Lower lobe of right lung (tissue), 2 donors: ENCODE measurements at regions not wholly inside any gene's neighbourhood (a gene's known extent, or its start where the extent isn't known, plus 50 kb on each side); places are given as distances from the start of the nearest gene placed in this dataset.

Source experiments
- ATAC-seq, 2 donors: fragments of 200-7000 bp; cut with Tn5 transposase; one replicate each; pipeline ENCODE4 v1.9.1; 2020 to 2022; ENCODE audit warnings: mild to moderate bottlenecking in 2 of 2, moderate library complexity in 2 of 2
- DNase-seq: peaks from one replicate; pipeline ENCODE4 v3.0.0-alpha.2; 2020
- H3K27ac ChIP-seq: fragments of 200-600 bp; one replicate; pipeline ENCODE4 v1.8.0; 2022
- H3K27me3 ChIP-seq: fragments of 200-600 bp; one replicate; pipeline ENCODE4 v1.8.0; 2022; ENCODE audit warnings: low read depth
- H3K36me3 ChIP-seq: fragments of 200-600 bp; one replicate; pipeline ENCODE4 v1.8.0; 2022; ENCODE audit warnings: mild to moderate bottlenecking
- H3K4me1 ChIP-seq: fragments of 200-600 bp; one replicate; pipeline ENCODE4 v1.8.0; 2022
- H3K4me3 ChIP-seq: fragments of 200-600 bp; one replicate; pipeline ENCODE4 v1.8.0; 2022; ENCODE audit warnings: mild to moderate bottlenecking
- H3K9me3 ChIP-seq: fragments of 200-600 bp; one replicate; pipeline ENCODE4 v1.8.0; 2022
- intact Hi-C: fragments of 100-400 bp; cut with DNase I; formaldehyde crosslinking; loops from one replicate; pipeline ENCODE4 v1.11.0; 2022
- TF ChIP-seq, protein P1 (sequence below): fragments of 200-600 bp; IDR thresholded peaks from one replicate; pipeline ENCODE4 v1.8.0; 2022; ENCODE audit warnings: antibody characterized with exemption, mild to moderate bottlenecking
- donor health status: DM: no; HTN: yes; CAD: no; lungs with severe emphysema.

DNA sequence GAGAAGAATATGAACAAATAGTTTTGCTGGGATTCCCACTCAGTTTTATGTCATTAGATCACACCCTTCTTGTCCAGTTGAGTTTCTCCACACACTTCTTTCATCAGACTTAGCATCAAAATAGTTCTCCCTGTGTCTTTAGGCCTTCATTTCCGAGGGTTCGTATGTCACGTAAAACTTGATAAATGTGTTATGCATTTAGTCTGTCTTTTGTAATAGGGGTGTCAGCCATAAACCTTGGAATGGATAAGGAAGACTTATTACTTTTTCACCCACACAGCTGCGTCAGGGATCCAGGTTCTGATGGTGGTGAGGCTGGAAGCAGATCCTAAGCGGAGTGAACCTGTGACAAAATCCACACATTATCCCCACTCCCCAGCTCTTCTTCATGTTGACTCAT is 246.8 kb downstream of the CD83 start:
- ATAC-seq (no peak), DNase-seq (no peak)
- Histone ChIP-seq H3K4me3 (no peak overlapping the region), H3K4me1 (no peaks in the 10 kb centered on the region), H3K9me3 (no peaks in the 10 kb centered on the region), H3K27me3 (no peaks in the 10 kb centered on the region), H3K36me3 (no peaks in the 10 kb centered on the region), H3K27ac (no peak overlapping the region)
- intact Hi-C loops, result no loop called here
- TF ChIP-seq, protein P1, sequence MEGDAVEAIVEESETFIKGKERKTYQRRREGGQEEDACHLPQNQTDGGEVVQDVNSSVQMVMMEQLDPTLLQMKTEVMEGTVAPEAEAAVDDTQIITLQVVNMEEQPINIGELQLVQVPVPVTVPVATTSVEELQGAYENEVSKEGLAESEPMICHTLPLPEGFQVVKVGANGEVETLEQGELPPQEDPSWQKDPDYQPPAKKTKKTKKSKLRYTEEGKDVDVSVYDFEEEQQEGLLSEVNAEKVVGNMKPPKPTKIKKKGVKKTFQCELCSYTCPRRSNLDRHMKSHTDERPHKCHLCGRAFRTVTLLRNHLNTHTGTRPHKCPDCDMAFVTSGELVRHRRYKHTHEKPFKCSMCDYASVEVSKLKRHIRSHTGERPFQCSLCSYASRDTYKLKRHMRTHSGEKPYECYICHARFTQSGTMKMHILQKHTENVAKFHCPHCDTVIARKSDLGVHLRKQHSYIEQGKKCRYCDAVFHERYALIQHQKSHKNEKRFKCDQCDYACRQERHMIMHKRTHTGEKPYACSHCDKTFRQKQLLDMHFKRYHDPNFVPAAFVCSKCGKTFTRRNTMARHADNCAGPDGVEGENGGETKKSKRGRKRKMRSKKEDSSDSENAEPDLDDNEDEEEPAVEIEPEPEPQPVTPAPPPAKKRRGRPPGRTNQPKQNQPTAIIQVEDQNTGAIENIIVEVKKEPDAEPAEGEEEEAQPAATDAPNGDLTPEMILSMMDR, result no peak

GRCh38 chr6:14365393-14365792 is 247.8 kb downstream of the CD83 start:
- TF ChIP-seq, protein P1, result no peak
- no peak for ATAC-seq
- Histone ChIP-seq H3K4me1 (no peaks in the 10 kb centered on the region), H3K36me3 (no peaks in the 10 kb centered on the region), H3K4me3 (no peak overlapping the region), H3K27ac (no peak overlapping the region), H3K9me3 (no peaks in the 10 kb centered on the region), H3K27me3 (no peaks in the 10 kb centered on the region)
- DNase-seq, result no peak
- intact Hi-C loops, result no loop called here

GRCh38 chr6:14366315-14366714 is 248.7 kb downstream of the CD83 start:
- Histone ChIP-seq H3K9me3 (no peaks in the 10 kb centered on the region), H3K4me1 (no peaks in the 10 kb centered on the region)

GRCh38 chr6:14366872-14367271 is 249.3 kb downstream of the CD83 start:
- no peak for ATAC-seq
- H3K4me1 ChIP-seq, result no peaks in the 10 kb centered on the region
- H3K4me3 ChIP-seq, result no peak overlapping the region
- intact Hi-C loops, result no loop called here
- H3K27ac ChIP-seq, result no peak overlapping the region
- no peaks in the 10 kb centered on the region for H3K9me3 ChIP-seq
- TF ChIP-seq, protein P1, result no peak
- no peaks in the 10 kb centered on the region for H3K36me3 ChIP-seq
- no peaks in the 10 kb centered on the region for H3K27me3 ChIP-seq
- DNase-seq, result no peak

More at GRCh38 chr6:14366315-14366714, 248.7 kb downstream of the CD83 start:
- H3K4me3 ChIP-seq, result no peak overlapping the region
- DNase-seq (no peak), ATAC-seq (no peak)
- no peaks in the 10 kb centered on the region for H3K27me3 ChIP-seq
- intact Hi-C loops, result no loop called here
- TF ChIP-seq, protein P1, result no peak
- no peaks in the 10 kb centered on the region for H3K36me3 ChIP-seq
- H3K27ac ChIP-seq, result no peak overlapping the region

DNA sequence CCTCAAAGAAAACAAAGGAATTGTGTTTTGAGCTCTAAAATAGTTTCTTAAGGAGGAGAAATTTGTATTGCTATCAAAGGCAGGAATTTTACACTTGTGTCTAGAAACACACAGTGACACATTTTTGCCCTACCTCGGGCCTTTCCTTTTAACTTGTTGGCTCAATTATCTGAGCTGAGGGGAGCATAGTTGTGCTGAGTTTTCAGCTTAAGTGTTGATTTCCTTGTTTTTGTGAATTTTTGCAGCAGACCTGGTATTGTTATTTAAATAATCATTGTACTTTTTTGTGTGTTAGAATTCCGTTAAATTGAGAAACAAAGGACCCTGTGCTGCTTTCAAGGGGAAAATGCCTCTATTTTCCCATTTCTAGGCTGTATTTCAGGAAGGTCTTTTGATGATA is 249.7 kb downstream of the CD83 start:
- no peaks in the 10 kb centered on the region for H3K9me3 ChIP-seq

More for the DNA sequence above, 249.7 kb downstream of the CD83 start:
- no peaks in the 10 kb centered on the region for H3K27me3 ChIP-seq
- H3K4me1 ChIP-seq, result no peaks in the 10 kb centered on the region
- H3K36me3 ChIP-seq, result no peaks in the 10 kb centered on the region
- H3K27ac ChIP-seq, result no peak overlapping the region
- intact Hi-C loops, result no loop called here
- TF ChIP-seq, protein P1, result no peak
- no peak for DNase-seq
- no peak for ATAC-seq
- no peak overlapping the region for H3K4me3 ChIP-seq
